ENCODE measurements at regions not wholly inside any gene's neighbourhood (a gene's known extent, or its start where the extent isn't known, plus 50 kb on each side); places are given as distances from the start of the nearest gene placed in this dataset.

DNA sequence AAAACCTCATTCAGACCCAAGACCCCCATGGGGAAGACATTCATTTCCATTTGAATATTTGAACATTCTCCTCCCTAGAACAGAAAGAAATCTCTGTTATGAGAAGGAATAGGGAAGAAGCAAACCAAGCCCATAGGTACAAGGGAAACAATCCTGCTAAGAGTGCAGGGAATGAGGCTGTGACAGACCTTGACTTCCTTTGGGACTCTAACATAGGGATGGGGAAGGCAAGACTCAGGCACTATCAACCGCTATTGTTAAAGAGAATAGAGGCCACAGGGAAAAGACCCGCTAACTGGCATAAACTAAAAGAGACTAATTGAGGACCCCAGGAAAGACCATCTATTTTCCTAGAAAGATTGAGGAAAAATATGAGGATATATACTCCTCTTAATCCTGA is 117.8 kb upstream of the BRINP3 start:
- Histone ChIP-seq H3K4me3 (ENCODE audit: severe bottlenecking) (no peak overlapping the region), H3K27me3 (ENCODE audit: insufficient read depth, poor library complexity, severe bottlenecking) (no peaks in the 10 kb centered on the region), H3K4me1 (ENCODE audit: insufficient read depth, poor library complexity, severe bottlenecking) (no peaks in the 10 kb centered on the region), H3K27ac (ENCODE audit: poor library complexity, severe bottlenecking) (no peak overlapping the region), H3K9me3 (ENCODE audit: severe bottlenecking) (no peaks in the 10 kb centered on the region), H3K36me3 (ENCODE audit: low read depth) (no peaks in the 10 kb centered on the region)
- ATAC-seq (ENCODE audit: low read depth) (no peak), DNase-seq (ENCODE audit: low spot score) (no peak)
- TF ChIP-seq, protein P1, sequence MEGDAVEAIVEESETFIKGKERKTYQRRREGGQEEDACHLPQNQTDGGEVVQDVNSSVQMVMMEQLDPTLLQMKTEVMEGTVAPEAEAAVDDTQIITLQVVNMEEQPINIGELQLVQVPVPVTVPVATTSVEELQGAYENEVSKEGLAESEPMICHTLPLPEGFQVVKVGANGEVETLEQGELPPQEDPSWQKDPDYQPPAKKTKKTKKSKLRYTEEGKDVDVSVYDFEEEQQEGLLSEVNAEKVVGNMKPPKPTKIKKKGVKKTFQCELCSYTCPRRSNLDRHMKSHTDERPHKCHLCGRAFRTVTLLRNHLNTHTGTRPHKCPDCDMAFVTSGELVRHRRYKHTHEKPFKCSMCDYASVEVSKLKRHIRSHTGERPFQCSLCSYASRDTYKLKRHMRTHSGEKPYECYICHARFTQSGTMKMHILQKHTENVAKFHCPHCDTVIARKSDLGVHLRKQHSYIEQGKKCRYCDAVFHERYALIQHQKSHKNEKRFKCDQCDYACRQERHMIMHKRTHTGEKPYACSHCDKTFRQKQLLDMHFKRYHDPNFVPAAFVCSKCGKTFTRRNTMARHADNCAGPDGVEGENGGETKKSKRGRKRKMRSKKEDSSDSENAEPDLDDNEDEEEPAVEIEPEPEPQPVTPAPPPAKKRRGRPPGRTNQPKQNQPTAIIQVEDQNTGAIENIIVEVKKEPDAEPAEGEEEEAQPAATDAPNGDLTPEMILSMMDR (IDR thresholded peaks at IDR 0.05; ENCODE audit: poor library complexity, severe bottlenecking): no peak

DNA sequence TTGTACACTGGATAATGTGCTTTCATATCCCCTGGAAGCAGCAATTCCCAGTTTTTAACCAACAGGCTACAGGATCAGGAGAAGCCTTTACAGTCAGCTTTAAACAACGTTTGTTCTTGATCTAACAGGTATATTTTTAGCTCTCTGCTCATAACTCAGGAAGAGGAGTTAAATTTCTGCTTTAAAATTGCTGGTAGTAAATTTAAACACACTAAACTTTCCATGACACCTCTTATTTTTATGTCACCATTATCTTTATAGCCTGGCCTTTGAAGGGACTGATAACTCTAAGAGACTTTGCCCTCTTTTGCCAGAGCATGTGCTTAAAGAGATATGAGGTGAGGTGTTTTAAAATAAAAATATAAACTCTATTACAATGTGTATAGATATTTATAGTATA is 119.6 kb upstream of the BRINP3 start:
- H3K36me3 ChIP-seq (ENCODE audit: low read depth): no peaks in the 10 kb centered on the region
- TF ChIP-seq, protein P1 (IDR thresholded peaks at IDR 0.05; ENCODE audit: poor library complexity, severe bottlenecking): no peak
- H3K27me3 ChIP-seq (ENCODE audit: insufficient read depth, poor library complexity, severe bottlenecking): no peaks in the 10 kb centered on the region
- H3K4me3 ChIP-seq (ENCODE audit: severe bottlenecking): no peak overlapping the region
- no peak for ATAC-seq (ENCODE audit: low read depth)
- H3K9me3 ChIP-seq (ENCODE audit: severe bottlenecking): no peaks in the 10 kb centered on the region
- DNase-seq (ENCODE audit: low spot score): no peak
- H3K27ac ChIP-seq (ENCODE audit: poor library complexity, severe bottlenecking): no peak overlapping the region
- no peaks in the 10 kb centered on the region for H3K4me1 ChIP-seq (ENCODE audit: insufficient read depth, poor library complexity, severe bottlenecking)

DNA sequence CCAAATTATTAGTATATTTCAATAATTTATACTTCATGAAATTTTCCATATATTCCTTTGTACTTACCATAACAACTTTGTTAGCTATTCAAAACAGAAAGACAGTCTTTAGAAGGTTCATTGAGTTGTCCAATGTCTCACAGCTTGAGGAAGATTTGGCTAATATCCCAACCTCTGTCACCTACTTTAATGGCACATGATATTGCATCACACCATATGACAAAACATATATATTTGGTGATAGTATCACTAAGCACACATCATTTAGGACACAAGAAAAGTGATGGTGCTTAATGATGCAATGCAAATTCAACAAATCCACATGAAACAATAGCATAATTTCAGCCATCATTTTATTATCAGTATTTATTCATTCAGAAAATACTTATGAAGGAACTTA is 122.0 kb upstream of the BRINP3 start:
- no peaks in the 10 kb centered on the region for H3K36me3 ChIP-seq (ENCODE audit: low read depth)
- no peaks in the 10 kb centered on the region for H3K4me1 ChIP-seq (ENCODE audit: insufficient read depth, poor library complexity, severe bottlenecking)
- no peak for ATAC-seq (ENCODE audit: low read depth)
- TF ChIP-seq, protein P1 (IDR thresholded peaks at IDR 0.05; ENCODE audit: poor library complexity, severe bottlenecking): no peak
- H3K27me3 ChIP-seq (ENCODE audit: insufficient read depth, poor library complexity, severe bottlenecking): no peaks in the 10 kb centered on the region
- no peak overlapping the region for H3K27ac ChIP-seq (ENCODE audit: poor library complexity, severe bottlenecking)
- H3K4me3 ChIP-seq (ENCODE audit: severe bottlenecking): no peak overlapping the region
- no peaks in the 10 kb centered on the region for H3K9me3 ChIP-seq (ENCODE audit: severe bottlenecking)
- no peak for DNase-seq (ENCODE audit: low spot score)

DNA sequence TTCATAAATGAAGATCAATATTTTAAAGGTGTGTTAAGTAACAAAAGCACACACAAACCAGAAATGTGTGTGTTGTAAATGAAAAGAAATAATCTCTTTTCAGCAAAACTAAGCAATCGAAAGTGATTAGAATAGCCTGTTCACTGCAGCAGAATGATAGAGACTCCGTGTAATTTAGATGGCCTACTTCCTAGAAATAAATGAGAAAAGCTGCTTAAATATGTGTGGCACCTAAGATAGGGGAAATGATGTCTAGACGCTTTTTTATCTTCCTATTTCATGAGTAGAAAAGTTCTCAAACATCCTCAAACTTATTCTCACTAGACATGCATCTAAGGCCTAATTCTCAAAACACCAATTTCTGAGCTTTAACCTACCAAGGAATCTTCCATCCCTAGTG is 124.7 kb upstream of the BRINP3 start:
- H3K4me3 ChIP-seq (ENCODE audit: severe bottlenecking): no peak overlapping the region
- no peaks in the 10 kb centered on the region for H3K36me3 ChIP-seq (ENCODE audit: low read depth)
- H3K27me3 ChIP-seq (ENCODE audit: insufficient read depth, poor library complexity, severe bottlenecking): no peaks in the 10 kb centered on the region
- ATAC-seq (ENCODE audit: low read depth): no peak
- DNase-seq (ENCODE audit: low spot score): no peak
- TF ChIP-seq, protein P1 (IDR thresholded peaks at IDR 0.05; ENCODE audit: poor library complexity, severe bottlenecking): no peak
- no peaks in the 10 kb centered on the region for H3K9me3 ChIP-seq (ENCODE audit: severe bottlenecking)
- no peaks in the 10 kb centered on the region for H3K4me1 ChIP-seq (ENCODE audit: insufficient read depth, poor library complexity, severe bottlenecking)
- H3K27ac ChIP-seq (ENCODE audit: poor library complexity, severe bottlenecking): no peak overlapping the region

DNA sequence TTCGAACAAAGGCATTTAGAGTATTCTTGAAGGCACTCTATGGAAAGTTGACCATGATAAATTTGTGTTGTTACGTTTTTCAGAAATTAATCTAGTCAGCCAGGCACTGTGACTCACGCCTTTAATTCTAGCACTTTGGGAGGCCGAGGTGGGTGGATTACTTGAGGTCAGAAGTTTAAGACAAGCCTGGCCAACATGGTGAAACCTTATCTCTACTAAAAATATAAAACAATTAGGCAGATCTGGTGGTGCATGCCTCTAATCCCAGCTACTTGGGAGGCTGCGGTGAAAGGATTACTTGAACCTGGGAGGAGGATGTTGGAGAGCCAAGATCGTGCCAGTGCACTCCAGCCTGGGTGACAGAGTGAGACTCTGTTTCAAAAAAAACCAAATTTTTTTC is 130.6 kb upstream of the BRINP3 start:
- TF ChIP-seq, protein P1 (IDR thresholded peaks at IDR 0.05; ENCODE audit: poor library complexity, severe bottlenecking): no peak
- ATAC-seq (ENCODE audit: low read depth) (no peak), DNase-seq (ENCODE audit: low spot score) (no peak)

More for the DNA sequence above, 130.6 kb upstream of the BRINP3 start:
- Histone ChIP-seq H3K27ac (ENCODE audit: poor library complexity, severe bottlenecking) (no peak overlapping the region), H3K36me3 (ENCODE audit: low read depth) (no peaks in the 10 kb centered on the region), H3K4me1 (ENCODE audit: insufficient read depth, poor library complexity, severe bottlenecking) (no peaks in the 10 kb centered on the region), H3K4me3 (ENCODE audit: severe bottlenecking) (no peak overlapping the region), H3K27me3 (ENCODE audit: insufficient read depth, poor library complexity, severe bottlenecking) (no peaks in the 10 kb centered on the region), H3K9me3 (ENCODE audit: severe bottlenecking) (no peaks in the 10 kb centered on the region)
